ENCODE measurements at regions not wholly inside any gene's neighbourhood (a gene's known extent, or its start where the extent isn't known, plus 50 kb on each side); places are given as distances from the start of the nearest gene placed in this dataset.
"Not testable (repeated sequence)": the region's sequence is repeated elsewhere in the genome, so short reads cannot be mapped to it uniquely, and the experiment has no call there.

DNA sequence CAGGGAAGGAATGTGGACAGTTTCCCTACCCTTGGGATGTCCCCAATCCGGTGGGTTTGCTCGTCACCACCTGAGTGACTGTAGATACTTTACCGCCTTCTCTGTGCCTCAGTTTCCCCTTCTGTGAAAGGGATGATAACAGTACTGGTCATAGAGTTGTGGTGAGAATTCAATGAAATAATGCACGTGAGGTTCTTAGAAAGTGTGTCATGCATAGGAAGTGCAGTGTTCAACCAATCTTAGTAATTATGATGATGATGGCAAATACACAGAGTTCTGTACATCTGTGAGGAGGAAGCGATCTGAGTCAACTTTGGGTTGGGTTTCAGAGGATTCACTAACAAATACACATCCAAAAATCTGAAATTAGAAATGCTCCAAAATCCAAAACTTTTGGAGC, 114.6 kb upstream of the HS3ST2 start:
- DNase-seq (no peak), ATAC-seq (no peak)
- no peak overlapping the region for H3K4me3 Mint-ChIP-seq
- no peak overlapping the region for H3K27ac Mint-ChIP-seq
- H3K4me1 Mint-ChIP-seq: no peaks in the 10 kb centered on the region
- CTCF ChIA-PET: interaction anchor here (1.7 kb wide), 1 partner anchor 1117 kb away, joined by 5 read pairs; no protein-coding TSS in a partner anchor
- peaks cover 7% of the 10 kb centered on the region for H3K27me3 Mint-ChIP-seq
- no peaks in the 10 kb centered on the region for H3K9me3 Mint-ChIP-seq (ENCODE audit: low read depth)
- H3K36me3 Mint-ChIP-seq: no peaks in the 10 kb centered on the region

DNA sequence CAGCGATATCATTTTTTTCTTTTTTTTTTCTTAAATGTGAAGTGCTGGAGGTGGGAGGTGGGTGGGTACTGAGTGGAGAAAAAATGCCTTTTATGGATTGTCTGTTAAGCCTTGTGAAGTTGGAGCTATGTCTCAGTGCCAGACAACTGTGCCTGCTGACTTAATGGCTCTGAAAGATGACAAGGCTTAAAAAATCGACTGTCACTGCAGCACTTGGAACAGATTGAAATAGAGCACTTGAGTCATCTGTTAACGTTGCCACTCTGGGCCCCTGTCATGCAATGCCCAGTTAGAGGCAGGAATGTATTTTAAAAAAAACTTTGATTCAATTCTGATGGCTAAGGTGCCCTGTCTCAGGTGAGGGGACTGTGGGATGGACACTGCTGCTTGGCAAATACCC, 108.2 kb upstream of the HS3ST2 start:
- DNase-seq (no peak), ATAC-seq (no peak)
- Mint-ChIP-seq H3K36me3 (no peaks in the 10 kb centered on the region), H3K27ac (no peak overlapping the region), H3K9me3 (ENCODE audit: low read depth) (no peaks in the 10 kb centered on the region), H3K4me1 (no peaks in the 10 kb centered on the region), H3K4me3 (no peak overlapping the region), H3K27me3 (peaks cover 26% of the 10 kb centered on the region)
- CTCF ChIA-PET: no interaction called here

DNA sequence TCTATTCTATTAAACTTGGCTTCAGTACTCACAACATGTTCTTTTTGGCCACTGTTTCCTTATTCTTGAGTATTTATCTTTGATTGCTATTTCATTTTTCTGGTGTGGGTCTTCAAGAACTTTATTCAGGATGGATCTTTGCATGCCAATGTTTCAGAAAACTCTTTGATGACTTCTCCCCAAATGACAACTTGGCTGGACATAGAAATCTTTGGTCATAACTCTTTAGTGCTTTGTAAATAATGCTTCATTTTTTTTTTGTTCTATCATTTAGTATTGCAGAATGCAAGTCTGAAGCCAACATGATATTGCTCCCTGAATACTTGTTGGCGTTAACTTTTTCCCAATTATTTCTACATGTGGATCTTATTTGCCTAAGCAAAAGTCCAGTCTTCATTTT, 103.6 kb upstream of the HS3ST2 start:
- Mint-ChIP-seq H3K27me3 (peaks cover 22% of the 10 kb centered on the region), H3K4me3 (no peak overlapping the region), H3K4me1 (no peaks in the 10 kb centered on the region), H3K9me3 (ENCODE audit: low read depth) (no peaks in the 10 kb centered on the region), H3K36me3 (peaks cover 3% of the 10 kb centered on the region), H3K27ac (no peak overlapping the region)
- DNase-seq (no peak), ATAC-seq (no peak)
- CTCF ChIA-PET: no interaction called here

DNA sequence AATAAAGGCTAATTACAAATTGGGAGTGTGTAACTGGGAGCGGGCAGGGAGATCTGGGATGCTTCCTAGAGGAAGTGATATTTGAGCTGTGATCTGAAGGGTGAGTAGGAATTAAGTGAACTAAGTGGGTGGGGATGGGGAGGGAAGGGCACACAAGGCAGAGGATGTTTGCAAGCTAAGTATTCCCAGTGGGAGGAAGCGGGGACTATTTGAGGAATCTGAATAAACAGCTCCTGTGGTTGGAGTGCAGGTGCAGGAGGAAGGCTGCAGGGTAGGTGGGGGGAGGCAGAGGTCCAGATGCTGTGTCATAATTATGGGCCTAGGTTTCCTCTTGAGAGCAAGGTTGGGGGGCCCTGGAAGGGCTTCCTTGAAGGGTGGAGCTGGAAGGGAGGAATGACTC, 102.1 kb upstream of the HS3ST2 start:
- no peaks in the 10 kb centered on the region for H3K4me1 Mint-ChIP-seq
- CTCF ChIA-PET: no interaction called here
- peaks cover 16% of the 10 kb centered on the region for H3K27me3 Mint-ChIP-seq
- no peak overlapping the region for H3K27ac Mint-ChIP-seq
- H3K4me3 Mint-ChIP-seq: no peak overlapping the region
- no peak for ATAC-seq
- DNase-seq: no peak
- peaks cover 3% of the 10 kb centered on the region for H3K36me3 Mint-ChIP-seq
- H3K9me3 Mint-ChIP-seq (ENCODE audit: low read depth): no peaks in the 10 kb centered on the region

DNA sequence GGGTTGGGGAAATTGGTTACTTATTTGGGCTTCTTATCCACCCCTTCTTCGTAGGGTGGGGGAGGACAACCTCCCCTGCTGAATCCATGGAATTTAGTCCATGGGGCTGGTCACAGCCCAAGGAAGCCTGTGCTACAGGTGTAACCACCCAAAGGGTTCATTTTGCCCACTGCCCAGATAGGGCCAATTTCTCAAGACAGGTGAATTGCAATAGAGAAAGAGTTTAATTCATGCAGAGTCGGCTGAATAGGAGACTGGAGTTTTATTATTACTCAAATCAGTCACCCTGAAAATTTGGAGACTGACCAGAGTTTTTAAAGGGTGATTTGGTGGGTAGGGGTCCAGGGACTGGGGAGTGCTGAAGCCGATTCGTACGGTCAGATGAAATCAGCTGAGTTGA, 101.5 kb upstream of the HS3ST2 start:
- Mint-ChIP-seq H3K27me3 (peaks cover 11% of the 10 kb centered on the region), H3K4me1 (no peaks in the 10 kb centered on the region), H3K36me3 (peaks cover 3% of the 10 kb centered on the region), H3K27ac (no peak overlapping the region), H3K4me3 (no peak overlapping the region), H3K9me3 (ENCODE audit: low read depth) (no peaks in the 10 kb centered on the region)
- DNase-seq (no peak), ATAC-seq (no peak)
- CTCF ChIA-PET: no interaction called here

DNA sequence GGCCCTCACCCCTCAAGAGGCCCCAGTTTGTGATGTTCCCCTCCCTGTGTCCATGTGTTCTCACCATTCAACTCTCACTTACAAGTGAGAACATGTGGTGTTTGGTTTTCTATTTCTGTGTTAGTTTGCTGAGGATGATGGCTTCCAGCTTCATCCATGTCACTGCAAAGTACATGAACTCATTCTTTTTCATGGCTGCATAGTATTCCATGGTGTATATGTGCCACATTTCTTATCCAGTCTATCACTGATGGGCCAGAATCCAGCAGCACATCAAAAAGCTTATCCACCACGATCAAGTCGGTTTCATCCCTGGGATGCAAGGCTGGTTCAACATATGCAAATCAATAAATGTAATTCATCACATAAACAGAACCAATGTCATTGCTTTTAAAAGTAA, 95.4 kb upstream of the HS3ST2 start:
- CTCF ChIA-PET: interaction anchor here (0.6 kb wide), 1 partner anchor 152 kb away, joined by 3 read pairs; no protein-coding TSS in a partner anchor
- H3K27ac Mint-ChIP-seq; ATAC-seq; H3K4me3 Mint-ChIP-seq; H3K4me1 Mint-ChIP-seq; H3K36me3 Mint-ChIP-seq; DNase-seq; H3K27me3 Mint-ChIP-seq; H3K9me3 Mint-ChIP-seq (ENCODE audit: low read depth): not testable (repeated sequence)

DNA sequence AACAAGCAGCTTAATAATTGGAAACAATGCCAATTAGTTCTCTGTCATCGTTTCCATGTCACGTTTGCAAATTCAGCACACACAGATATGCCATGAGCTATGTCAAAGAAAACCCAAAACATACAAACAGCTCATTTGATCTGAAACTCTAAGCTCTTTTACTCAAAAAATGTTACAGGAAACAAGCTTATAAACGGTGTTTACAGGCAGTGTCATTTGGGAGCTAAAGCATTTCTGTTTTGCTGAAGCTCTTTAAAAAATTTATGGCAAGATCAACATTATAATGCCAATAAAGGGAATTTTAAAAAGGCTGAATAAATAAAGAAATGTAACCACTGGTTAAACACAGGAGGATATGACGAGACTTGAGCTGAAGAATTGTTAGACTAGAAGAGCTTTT, 94.0 kb upstream of the HS3ST2 start:
- CTCF ChIA-PET: no interaction called here
- peaks cover 1% of the 10 kb centered on the region for H3K9me3 Mint-ChIP-seq (ENCODE audit: low read depth)
- H3K27me3 Mint-ChIP-seq: peaks cover 3% of the 10 kb centered on the region
- ATAC-seq (no peak), DNase-seq (no peak)
- no peak overlapping the region for H3K4me3 Mint-ChIP-seq
- no peak overlapping the region for H3K27ac Mint-ChIP-seq
- H3K36me3 Mint-ChIP-seq: no peaks in the 10 kb centered on the region
- H3K4me1 Mint-ChIP-seq: no peaks in the 10 kb centered on the region

DNA sequence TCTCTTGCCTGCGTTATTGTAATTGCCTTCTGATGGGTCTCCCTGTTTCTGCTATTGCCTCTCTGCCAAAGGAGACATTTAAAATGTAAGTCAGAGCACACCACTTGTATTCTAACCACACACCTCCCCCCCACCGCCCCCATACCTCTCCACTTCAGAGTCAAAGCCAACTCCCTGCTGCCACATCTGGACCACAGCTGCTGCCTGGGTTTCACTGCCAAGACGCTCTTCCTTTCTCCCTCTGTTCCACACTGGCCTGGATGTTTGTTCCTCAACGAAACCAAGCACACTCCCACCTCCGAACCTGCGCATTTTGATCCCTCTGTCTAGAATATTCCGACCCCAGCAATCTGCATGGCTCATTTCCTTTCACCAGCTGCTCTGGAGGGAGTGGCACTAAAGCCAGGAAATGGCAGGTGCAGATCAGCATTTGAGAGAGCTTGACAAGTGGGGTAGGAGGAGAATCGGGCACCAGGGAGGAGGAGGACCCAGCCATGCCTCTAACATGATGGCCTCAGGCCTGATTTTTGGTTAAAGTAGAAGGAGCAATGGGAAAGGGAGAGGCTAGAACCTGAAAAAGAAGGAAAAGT, 92.4 kb upstream of the HS3ST2 start:
- no peak overlapping the region for H3K27ac Mint-ChIP-seq
- H3K4me3 Mint-ChIP-seq: no peak overlapping the region
- H3K4me1 Mint-ChIP-seq: no peaks in the 10 kb centered on the region
- CTCF ChIA-PET: no interaction called here
- DNase-seq: no peak
- no peak for ATAC-seq
- peaks cover 1% of the 10 kb centered on the region for H3K9me3 Mint-ChIP-seq (ENCODE audit: low read depth)
- no peaks in the 10 kb centered on the region for H3K36me3 Mint-ChIP-seq
- peaks cover 3% of the 10 kb centered on the region for H3K27me3 Mint-ChIP-seq

DNA sequence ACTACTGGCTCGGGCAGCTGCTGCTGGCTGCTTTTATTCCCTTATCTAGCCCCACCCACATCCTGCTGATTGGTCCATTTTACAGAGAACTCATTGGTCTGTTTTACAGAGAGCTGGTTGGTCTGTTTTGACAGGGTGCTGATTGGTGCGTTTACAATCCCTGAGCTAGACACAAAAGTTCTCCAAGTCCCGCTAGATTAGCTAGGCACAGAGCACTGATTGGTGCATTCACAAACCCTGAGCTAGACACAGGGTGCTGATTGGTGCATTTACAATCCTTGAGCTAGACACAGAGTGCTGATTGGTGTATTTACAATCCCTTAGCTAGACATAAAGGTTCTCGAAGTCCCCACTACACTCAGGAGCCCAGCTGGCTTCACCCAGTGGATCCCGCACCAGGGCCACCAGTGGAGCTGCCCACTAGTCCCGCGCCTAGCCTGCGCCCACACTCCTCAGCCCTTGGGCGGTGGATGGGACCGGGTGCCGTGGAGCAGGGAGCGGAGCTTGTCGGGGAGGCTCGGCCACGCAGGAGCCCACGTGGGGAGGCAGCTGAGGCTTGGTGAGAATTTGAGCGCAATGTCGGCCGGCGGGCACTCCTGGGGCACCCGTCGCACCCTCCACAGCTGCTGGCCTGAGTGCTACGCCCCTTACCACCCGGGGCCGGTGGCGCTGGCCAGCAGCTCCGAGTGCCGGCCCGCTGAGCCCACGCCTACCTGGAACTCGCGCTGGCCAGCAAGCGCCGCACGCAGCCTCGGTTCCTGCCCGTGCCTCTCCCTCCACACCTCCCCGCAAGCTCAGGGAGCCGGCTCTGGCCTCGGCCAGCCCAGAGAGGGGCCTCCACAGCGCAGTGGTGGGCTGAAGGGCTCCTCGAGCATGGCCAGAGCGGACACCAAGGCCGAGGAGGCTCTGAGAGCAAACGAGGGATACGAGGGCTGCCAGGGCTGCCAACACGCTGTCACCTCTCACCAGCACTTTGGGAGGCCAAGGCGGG, 91.1 kb upstream of the HS3ST2 start:
- H3K4me1 Mint-ChIP-seq; ATAC-seq; DNase-seq; H3K36me3 Mint-ChIP-seq; H3K9me3 Mint-ChIP-seq (ENCODE audit: low read depth); CTCF ChIA-PET; H3K27ac Mint-ChIP-seq; H3K4me3 Mint-ChIP-seq; H3K27me3 Mint-ChIP-seq: not testable (repeated sequence)

DNA sequence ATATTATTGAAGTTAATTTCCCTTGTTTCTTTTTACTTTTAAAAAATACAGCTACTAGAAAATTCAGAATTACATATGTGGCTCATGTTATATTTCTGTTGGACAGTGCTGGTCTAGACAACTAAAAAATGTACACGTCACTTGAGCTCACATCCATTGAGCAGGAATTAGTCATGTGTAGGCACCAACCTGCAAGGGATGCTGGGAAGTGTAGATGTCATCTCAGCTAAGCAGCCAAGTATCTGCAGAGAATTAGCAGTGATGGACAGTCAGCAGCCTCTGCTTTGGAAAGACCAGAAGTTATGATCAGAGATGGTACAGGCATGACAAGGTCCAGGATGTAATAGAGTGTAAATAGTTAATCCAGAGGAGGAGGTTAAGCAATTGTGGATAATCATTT, 87.1 kb upstream of the HS3ST2 start:
- no peaks in the 10 kb centered on the region for H3K4me1 Mint-ChIP-seq
- H3K27ac Mint-ChIP-seq: no peak overlapping the region
- ATAC-seq (no peak), DNase-seq (no peak)
- H3K27me3 Mint-ChIP-seq: peaks cover 10% of the 10 kb centered on the region
- no peak overlapping the region for H3K4me3 Mint-ChIP-seq
- no peaks in the 10 kb centered on the region for H3K36me3 Mint-ChIP-seq
- CTCF ChIA-PET: no interaction called here
- H3K9me3 Mint-ChIP-seq (ENCODE audit: low read depth): peaks cover 1% of the 10 kb centered on the region

DNA sequence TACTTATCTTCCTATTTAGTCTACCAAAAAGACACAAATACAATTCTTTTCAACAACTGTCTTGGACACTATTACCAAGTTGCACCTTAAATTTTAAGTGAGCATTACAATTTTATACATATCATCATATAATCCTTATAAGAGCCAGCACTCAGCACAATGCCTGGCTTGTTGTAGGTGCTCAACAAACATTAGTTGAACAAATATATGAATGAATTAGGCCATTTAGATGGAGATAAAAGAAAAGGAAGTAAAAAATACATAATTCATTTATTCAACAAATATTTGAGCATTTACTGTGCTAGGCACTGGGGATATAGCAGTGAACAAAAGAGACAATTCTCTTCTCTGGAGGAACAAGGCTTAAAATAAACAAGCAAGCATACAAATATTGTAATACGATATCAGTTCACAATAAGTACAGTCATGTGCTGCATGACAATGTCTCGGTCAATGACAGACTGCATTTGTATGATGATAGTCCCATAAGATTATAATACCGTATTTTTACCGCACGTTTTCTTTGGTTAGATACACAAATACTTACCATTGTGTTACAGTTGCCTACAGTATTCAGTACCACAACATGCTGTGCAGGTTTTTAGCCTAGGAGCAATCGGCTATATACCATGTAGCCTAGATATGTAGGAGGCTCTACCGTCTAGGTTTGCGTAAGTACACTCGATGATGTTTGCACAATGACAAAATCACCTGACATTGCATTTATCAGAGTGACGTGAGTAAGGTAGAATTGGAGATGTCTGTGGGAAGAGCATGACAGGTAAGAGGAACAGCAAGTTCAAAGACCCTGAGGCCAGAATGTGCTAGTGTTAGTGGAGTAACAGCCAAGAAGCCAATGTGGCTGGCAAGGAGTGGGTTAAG, 86.4 kb upstream of the HS3ST2 start:
- peaks cover 15% of the 10 kb centered on the region for H3K27me3 Mint-ChIP-seq
- H3K9me3 Mint-ChIP-seq (ENCODE audit: low read depth): no peaks in the 10 kb centered on the region
- ATAC-seq (no peak), DNase-seq (no peak)
- H3K27ac Mint-ChIP-seq: no peak overlapping the region
- H3K36me3 Mint-ChIP-seq: no peaks in the 10 kb centered on the region
- H3K4me3 Mint-ChIP-seq: no peak overlapping the region
- CTCF ChIA-PET: no interaction called here
- H3K4me1 Mint-ChIP-seq: no peaks in the 10 kb centered on the region

DNA sequence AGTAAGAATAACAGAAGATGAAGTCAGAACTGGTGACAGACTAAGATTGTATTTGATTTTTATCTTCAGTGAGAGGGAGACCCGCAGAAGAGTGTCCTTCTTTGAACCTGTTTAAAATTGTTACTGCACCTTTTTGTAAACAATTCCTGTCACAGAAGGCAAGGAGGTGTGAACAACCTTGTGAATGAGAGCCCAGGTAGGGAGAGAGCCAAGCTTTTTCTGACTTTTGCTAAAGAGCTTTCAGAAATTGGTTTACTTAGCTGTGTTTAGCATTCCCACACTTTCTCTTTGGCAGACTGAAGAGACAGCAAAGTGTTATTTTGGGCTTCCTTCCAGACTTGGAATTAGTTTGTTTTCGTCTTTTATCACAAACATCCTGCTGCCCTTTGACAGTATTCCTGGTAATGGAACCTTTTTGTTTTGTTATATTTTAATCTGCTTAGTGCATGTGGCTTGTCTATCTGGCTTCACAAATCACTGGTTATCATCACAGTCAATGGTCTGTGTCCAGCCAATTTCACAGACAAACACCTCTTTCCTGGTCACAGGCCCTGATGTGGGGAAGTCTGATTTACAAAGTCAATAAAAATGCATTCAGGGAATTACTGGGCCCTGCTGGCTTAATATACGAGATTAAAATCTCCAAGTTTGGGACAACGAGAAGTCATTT, 85.7 kb upstream of the HS3ST2 start:
- no peak for DNase-seq
- no peak for ATAC-seq
- Mint-ChIP-seq H3K27ac (no peak overlapping the region), H3K4me3 (no peak overlapping the region), H3K4me1 (no peaks in the 10 kb centered on the region), H3K36me3 (no peaks in the 10 kb centered on the region), H3K9me3 (ENCODE audit: low read depth) (no peaks in the 10 kb centered on the region), H3K27me3 (peaks cover 18% of the 10 kb centered on the region)
- CTCF ChIA-PET: no interaction called here

DNA sequence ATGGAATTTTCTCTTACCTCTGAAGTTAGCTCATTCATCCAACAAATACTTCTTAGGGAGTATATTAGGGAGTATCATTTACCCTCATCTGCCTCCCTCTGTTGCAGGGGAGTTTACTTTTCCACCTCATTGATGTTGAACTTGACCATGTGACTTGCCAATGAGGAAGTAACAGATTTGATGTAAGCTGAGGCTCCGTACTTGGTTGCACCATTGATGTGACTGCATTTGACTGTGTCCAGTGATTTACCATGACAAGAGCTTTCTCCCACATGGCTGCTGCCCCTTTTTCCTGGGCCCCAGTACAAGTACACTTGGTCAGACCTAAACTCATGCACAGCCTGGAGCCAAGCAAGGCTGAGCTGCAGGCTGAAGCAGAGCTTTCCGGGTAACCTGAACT, 81.6 kb upstream of the HS3ST2 start:
- Mint-ChIP-seq H3K27me3 (peaks cover 18% of the 10 kb centered on the region), H3K36me3 (no peaks in the 10 kb centered on the region), H3K9me3 (ENCODE audit: low read depth) (no peaks in the 10 kb centered on the region), H3K4me1 (no peaks in the 10 kb centered on the region), H3K4me3 (no peak overlapping the region), H3K27ac (no peak overlapping the region)
- ATAC-seq: no peak
- no peak for DNase-seq
- CTCF ChIA-PET: no interaction called here

Measured in activated CD8-positive, alpha-beta memory T cell treated with anti-CD3 and anti-CD28 coated beads, Interleukin-2, amount 10 ng/mL, durations not matched to agents 7 days and 5 days (primary cell).